Natural killer cell (primary cell): ENCODE measurements at regions not wholly inside any gene's neighbourhood (a gene's known extent, or its start where the extent isn't known, plus 50 kb on each side); places are given as distances from the start of the nearest gene placed in this dataset.
"Not testable (repeated sequence)": the region's sequence is repeated elsewhere in the genome, so short reads cannot be mapped to it uniquely, and the experiment has no call there.

Experiments
- ATAC-seq, 3 donors: fragments of 150-1000 bp in 2 of 3; fragments of 200-7000 bp in 1 of 3; cut with Tn5 transposase; 1 replicate in 1 of 3; 2 replicates in 2 of 3; pipeline ENCODE4 v1.10.0; 2021; ENCODE audit warnings: mild to moderate bottlenecking in 2 of 3, moderate library complexity in 2 of 3
- DNase-seq, 2 donors: peaks; one replicate each; pipeline versions ENCODE4 v3.0.0 to v3.0.0-alpha.2; 2013 to 2021; ENCODE audit warnings: mixed read lengths in 1 of 2
- H3K27ac ChIP-seq: one replicate; pipeline ENCODE4 v1.5.1; 2013; ENCODE audit warnings: mild to moderate bottlenecking, low read length
- H3K27me3 ChIP-seq: one replicate; pipeline ENCODE4 v1.6.1; 2013; ENCODE audit warnings: low read length; ENCODE audit not compliant: control insufficient read depth, insufficient read depth
- H3K36me3 ChIP-seq: one replicate; pipeline ENCODE4 v1.6.1; 2013; ENCODE audit warnings: low read length; ENCODE audit not compliant: control insufficient read depth, insufficient read depth
- H3K4me1 ChIP-seq: one replicate; pipeline ENCODE4 v1.6.1; 2013; ENCODE audit warnings: low read length; ENCODE audit not compliant: control insufficient read depth, insufficient read depth
- H3K4me3 ChIP-seq: one replicate; pipeline ENCODE4 v1.5.1; 2013; ENCODE audit warnings: low read length
- H3K9me3 ChIP-seq: one replicate; pipeline ENCODE4 v1.6.1; 2013; ENCODE audit warnings: low read length; ENCODE audit not compliant: control insufficient read depth, insufficient read depth
- H3K27ac Mint-ChIP-seq, 2 donors: one replicate each; pipeline ENCODE4 v1.8.0; 2022; ENCODE audit warnings: mild to moderate bottlenecking in 2 of 2, mixed read lengths in 2 of 2, moderate library complexity in 1 of 2
- H3K27me3 Mint-ChIP-seq, 2 donors: one replicate each; pipeline ENCODE4 v1.8.0; 2022; ENCODE audit warnings: low read depth in 2 of 2, mixed read lengths in 2 of 2
- H3K36me3 Mint-ChIP-seq: one replicate; pipeline ENCODE4 v1.8.0; 2022; ENCODE audit warnings: mixed read lengths
- H3K4me1 Mint-ChIP-seq, 2 donors: one replicate each; pipeline ENCODE4 v1.8.0; 2022; ENCODE audit warnings: mixed read lengths in 2 of 2
- H3K4me3 Mint-ChIP-seq: one replicate; pipeline ENCODE4 v1.8.0; 2022; ENCODE audit warnings: mild to moderate bottlenecking, moderate library complexity, mixed read lengths
- H3K9me3 Mint-ChIP-seq, 2 donors: one replicate each; pipeline ENCODE4 v1.8.0; 2022; ENCODE audit warnings: mixed read lengths in 2 of 2
- WGBS: methylation state at CpG from one replicate; pipeline ENCODE4 v1.1.7; 2013; ENCODE audit warnings: missing lambda C conversion rate; ENCODE audit not compliant: insufficient coverage; 5-methylcytosine and 5-hydroxymethylcytosine counted together
- intact Hi-C: fragments of 100-400 bp; cut with micrococcal nuclease; formaldehyde crosslinking; loops from one replicate; pipeline ENCODE4 v1.14.2; 2022
- TF ChIP-seq, protein P1 (sequence below): fragments of 200-600 bp; IDR thresholded peaks from one replicate; pipeline ENCODE4 v1.8.0; 2022; ENCODE audit warnings: antibody characterized with exemption

DNA sequence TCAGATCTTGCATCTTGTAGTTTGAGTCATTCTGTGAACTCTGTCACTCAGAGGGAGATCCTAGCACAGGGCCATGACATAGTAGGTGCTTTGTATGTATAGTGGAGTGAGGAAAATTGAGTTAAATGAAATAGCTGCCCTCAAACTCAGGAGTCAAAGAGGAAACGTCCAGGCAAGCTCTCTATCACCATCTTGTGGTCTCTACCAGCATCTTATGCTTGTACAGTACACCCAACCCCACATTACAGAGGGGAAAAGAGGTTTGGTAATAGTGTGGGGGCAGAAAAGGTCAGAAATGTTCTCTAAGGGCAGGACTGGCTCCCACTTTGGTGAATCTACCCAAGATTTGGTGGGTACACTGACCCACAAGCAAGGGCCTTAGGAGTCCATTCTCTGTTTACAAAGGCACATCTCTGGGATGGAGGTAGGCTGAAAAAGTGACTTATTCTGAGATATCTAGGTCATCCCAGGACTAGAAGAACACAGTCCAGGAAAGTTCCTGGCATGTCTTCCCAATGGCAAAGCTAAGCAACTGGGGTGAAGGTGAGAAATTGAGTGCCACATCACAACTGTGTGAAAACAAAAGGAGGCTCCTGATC, 131.8 kb downstream of the OR13H1 start:
- H3K9me3 Mint-ChIP-seq: no peaks in the 10 kb centered on the region
- Histone ChIP-seq H3K9me3 (no peaks in the 10 kb centered on the region), H3K4me3 (no peak overlapping the region), H3K36me3 (no peaks in the 10 kb centered on the region), H3K4me1 (no peaks in the 10 kb centered on the region), H3K27ac (no peak overlapping the region), H3K27me3 (no peaks in the 10 kb centered on the region)
- no peak overlapping the region for H3K27ac Mint-ChIP-seq
- no peaks in the 10 kb centered on the region for H3K4me1 Mint-ChIP-seq
- H3K36me3 Mint-ChIP-seq: no peaks in the 10 kb centered on the region
- H3K4me3 Mint-ChIP-seq: no peak overlapping the region
- no peaks in the 10 kb centered on the region for H3K27me3 Mint-ChIP-seq
- TF ChIP-seq, protein P1, sequence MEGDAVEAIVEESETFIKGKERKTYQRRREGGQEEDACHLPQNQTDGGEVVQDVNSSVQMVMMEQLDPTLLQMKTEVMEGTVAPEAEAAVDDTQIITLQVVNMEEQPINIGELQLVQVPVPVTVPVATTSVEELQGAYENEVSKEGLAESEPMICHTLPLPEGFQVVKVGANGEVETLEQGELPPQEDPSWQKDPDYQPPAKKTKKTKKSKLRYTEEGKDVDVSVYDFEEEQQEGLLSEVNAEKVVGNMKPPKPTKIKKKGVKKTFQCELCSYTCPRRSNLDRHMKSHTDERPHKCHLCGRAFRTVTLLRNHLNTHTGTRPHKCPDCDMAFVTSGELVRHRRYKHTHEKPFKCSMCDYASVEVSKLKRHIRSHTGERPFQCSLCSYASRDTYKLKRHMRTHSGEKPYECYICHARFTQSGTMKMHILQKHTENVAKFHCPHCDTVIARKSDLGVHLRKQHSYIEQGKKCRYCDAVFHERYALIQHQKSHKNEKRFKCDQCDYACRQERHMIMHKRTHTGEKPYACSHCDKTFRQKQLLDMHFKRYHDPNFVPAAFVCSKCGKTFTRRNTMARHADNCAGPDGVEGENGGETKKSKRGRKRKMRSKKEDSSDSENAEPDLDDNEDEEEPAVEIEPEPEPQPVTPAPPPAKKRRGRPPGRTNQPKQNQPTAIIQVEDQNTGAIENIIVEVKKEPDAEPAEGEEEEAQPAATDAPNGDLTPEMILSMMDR: no peak
- no peak for DNase-seq
- intact Hi-C loops: no loop called here
- WGBS: no CpG with 5 or more reads among the region's 1 CpG
- ATAC-seq: peak in 1 of 3 donors; percentile 46

DNA sequence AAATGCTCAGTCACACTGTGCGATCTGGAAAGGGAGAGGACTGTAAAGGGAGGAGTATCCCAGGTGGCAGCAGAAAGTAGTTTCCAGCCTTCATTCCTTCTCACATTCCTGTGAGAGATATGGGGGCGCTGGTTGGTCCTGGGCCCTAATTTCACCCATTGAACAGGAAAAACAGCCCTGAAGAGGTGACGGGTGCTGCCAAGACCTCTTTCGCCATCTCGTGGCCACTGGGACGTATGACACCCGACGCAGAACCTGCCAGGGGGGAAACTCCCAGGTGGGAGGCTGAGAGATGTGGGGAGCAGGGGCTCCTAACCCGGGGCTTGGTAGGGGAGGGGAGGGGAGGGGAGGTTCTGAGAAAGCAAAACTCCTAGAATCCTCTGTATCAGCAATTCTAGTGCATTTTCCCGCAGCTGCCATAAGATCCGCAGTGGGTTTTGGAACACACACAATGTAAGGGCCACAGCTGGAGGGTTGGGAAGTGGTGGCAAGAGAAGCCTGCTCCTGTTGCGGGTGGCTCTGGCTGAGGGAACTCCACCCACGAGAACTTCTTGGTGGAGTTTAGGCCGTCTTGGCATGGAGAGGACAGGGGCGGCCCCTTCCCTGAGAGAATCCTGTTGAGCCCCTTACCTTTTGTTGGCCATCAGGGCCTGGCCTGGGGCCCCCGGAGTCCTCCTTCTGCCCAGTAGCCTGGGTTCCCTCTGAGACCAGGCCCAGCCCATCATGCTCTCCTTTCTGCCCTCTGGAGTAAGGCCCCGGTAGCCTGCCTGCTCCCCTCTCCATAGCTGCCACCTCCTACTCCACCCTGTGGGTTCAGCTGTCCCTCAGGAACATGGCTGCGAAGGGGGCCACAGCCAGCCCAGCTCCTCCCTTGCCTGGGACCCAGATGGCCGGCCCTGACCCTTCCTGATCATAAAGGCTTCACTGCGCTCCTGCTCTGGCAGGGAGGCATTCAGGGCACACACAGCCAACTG, 134.1 kb downstream of the OR13H1 start:
- TF ChIP-seq, protein P1: peak; percentile 49
- Histone ChIP-seq H3K27me3 (no peaks in the 10 kb centered on the region), H3K9me3 (no peaks in the 10 kb centered on the region), H3K36me3 (no peaks in the 10 kb centered on the region), H3K4me3 (no peak overlapping the region), H3K27ac (no peak overlapping the region), H3K4me1 (no peaks in the 10 kb centered on the region)
- Mint-ChIP-seq H3K9me3 (no peaks in the 10 kb centered on the region), H3K27ac (no peak overlapping the region), H3K27me3 (no peaks in the 10 kb centered on the region), H3K36me3 (no peaks in the 10 kb centered on the region), H3K4me1 (no peaks in the 10 kb centered on the region), H3K4me3 (no peak overlapping the region)
- DNase-seq: peak in 1 of 2 donors; percentile 59
- intact Hi-C loops: no loop called here
- WGBS: 50% methylated on average over 17 of the region's 20 CpGs
- ATAC-seq: peak in 2 of 3 donors; percentile 50 to 87

DNA sequence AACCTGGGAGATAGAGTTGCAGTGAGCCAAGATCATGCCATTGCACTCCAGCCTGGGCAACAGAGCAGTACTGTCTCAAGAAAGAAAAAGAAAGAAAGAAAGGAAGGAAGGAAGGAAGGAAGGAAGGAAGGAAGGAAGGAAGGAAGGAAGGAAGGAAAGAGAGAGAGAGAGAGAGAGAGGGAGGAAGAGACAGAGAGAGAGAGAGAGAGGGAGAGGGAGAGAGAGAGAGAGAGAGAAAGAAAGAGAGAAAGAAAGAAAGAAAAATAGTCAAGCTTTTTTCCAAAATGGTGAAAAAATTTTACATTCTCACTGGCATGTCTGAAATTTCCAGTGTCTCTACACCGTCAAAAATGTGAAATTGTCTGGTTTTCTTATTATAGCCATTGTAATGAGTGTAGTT, 138.9 kb downstream of the OR13H1 start:
- H3K36me3 Mint-ChIP-seq, intact Hi-C loops, H3K9me3 Mint-ChIP-seq, H3K4me3 ChIP-seq, H3K36me3 ChIP-seq, H3K4me1 ChIP-seq, DNase-seq, ATAC-seq, H3K27ac ChIP-seq, H3K4me1 Mint-ChIP-seq, H3K9me3 ChIP-seq, H3K27ac Mint-ChIP-seq, H3K4me3 Mint-ChIP-seq, H3K27me3 ChIP-seq: not testable (repeated sequence)
- H3K27me3 Mint-ChIP-seq: peaks cover 0 to 11% of the 10 kb centered on the region in 2 donors
- WGBS: no CpG with 5 or more reads among the region's 1 CpG

- Mint-ChIP-seq H3K27ac (no peak overlapping the region), H3K9me3 (no peaks in the 10 kb centered on the region), H3K4me3 (no peak overlapping the region), H3K36me3 (no peaks in the 10 kb centered on the region), H3K27me3 (peaks cover 0 to 28% of the 10 kb centered on the region in 2 donors), H3K4me1 (no peaks in the 10 kb centered on the region)
- H3K27me3 ChIP-seq: no peaks in the 10 kb centered on the region
- no peak overlapping the region for H3K27ac ChIP-seq
- TF ChIP-seq, protein P1: no peak
- no peaks in the 10 kb centered on the region for H3K36me3 ChIP-seq
- DNase-seq: no peak
- intact Hi-C loops: no loop called here
- H3K9me3 ChIP-seq: no peaks in the 10 kb centered on the region
- H3K4me1 ChIP-seq: no peaks in the 10 kb centered on the region
- H3K4me3 ChIP-seq: no peak overlapping the region
- ATAC-seq: no peak
Observed at GRCh38 chrX:131693359-131693758, 149.5 kb downstream of the OR13H1 start.

GRCh38 chrX:131696989-131697388, 153.1 kb downstream of the OR13H1 start:
- H3K9me3 Mint-ChIP-seq, H3K27ac Mint-ChIP-seq, intact Hi-C loops, H3K27ac ChIP-seq, H3K27me3 ChIP-seq, ATAC-seq, H3K36me3 ChIP-seq, H3K36me3 Mint-ChIP-seq, H3K4me1 ChIP-seq, H3K9me3 ChIP-seq, H3K4me1 Mint-ChIP-seq, H3K4me3 ChIP-seq, DNase-seq, H3K4me3 Mint-ChIP-seq: not testable (repeated sequence)
- H3K27me3 Mint-ChIP-seq: peaks cover 0 to 24% of the 10 kb centered on the region in 2 donors
- WGBS: 80% methylated on average over 1 of the region's 3 CpGs
